ENCODE measurements at regions not wholly inside any gene's neighbourhood (a gene's known extent, or its start where the extent isn't known, plus 50 kb on each side); places are given as distances from the start of the nearest gene placed in this dataset.
"Not testable (repeated sequence)": the region's sequence is repeated elsewhere in the genome, so short reads cannot be mapped to it uniquely, and the experiment has no call there.

DNA sequence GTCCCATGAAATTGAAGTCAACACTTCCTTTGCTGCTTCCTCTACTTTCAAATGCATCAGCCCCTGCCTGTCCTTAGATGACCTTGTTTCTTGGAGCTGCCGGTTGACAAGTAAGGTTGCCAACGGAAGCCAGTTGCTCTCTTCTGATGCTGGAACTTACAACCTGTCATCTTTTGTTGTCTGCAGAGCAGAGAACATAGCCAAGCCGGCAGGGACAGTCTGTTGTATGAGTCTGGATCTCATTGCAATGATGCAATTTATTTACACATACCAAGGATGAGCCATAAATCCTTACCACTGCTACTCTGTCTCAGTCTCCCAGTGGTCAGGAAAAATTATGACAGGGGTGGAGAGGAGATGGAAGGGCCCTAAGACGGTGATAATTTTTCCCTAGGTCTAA, 151.4 kb downstream of the BLID start:
- TF ChIP-seq RAD21 (conservative IDR thresholded peaks at IDR 0.05) (no peak), POLR2AphosphoS5 (IDR thresholded peaks at IDR 0.05) (no peak), SMC3 (conservative IDR thresholded peaks at IDR 0.05; ENCODE audit: poor library complexity) (no peak), EP300 (conservative IDR thresholded peaks at IDR 0.05; ENCODE audit: poor library complexity, severe bottlenecking) (no peak), EZH2 (IDR thresholded peaks at IDR 0.05; ENCODE audit: borderline replicate concordance, insufficient read depth, low read length, poor library complexity, severe bottlenecking) (no peak), REST (IDR thresholded peaks at IDR 0.05; ENCODE audit: borderline replicate concordance) (no peak), MXI1 (conservative IDR thresholded peaks at IDR 0.05; ENCODE audit: poor library complexity, severe bottlenecking) (no peak), TAF1 (IDR thresholded peaks at IDR 0.05; ENCODE audit: low read depth) (no peak)
- TF ChIP-seq, protein P1, sequence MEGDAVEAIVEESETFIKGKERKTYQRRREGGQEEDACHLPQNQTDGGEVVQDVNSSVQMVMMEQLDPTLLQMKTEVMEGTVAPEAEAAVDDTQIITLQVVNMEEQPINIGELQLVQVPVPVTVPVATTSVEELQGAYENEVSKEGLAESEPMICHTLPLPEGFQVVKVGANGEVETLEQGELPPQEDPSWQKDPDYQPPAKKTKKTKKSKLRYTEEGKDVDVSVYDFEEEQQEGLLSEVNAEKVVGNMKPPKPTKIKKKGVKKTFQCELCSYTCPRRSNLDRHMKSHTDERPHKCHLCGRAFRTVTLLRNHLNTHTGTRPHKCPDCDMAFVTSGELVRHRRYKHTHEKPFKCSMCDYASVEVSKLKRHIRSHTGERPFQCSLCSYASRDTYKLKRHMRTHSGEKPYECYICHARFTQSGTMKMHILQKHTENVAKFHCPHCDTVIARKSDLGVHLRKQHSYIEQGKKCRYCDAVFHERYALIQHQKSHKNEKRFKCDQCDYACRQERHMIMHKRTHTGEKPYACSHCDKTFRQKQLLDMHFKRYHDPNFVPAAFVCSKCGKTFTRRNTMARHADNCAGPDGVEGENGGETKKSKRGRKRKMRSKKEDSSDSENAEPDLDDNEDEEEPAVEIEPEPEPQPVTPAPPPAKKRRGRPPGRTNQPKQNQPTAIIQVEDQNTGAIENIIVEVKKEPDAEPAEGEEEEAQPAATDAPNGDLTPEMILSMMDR (IDR thresholded peaks at IDR 0.05; ENCODE audit: poor library complexity, severe bottlenecking): no peak
- Histone ChIP-seq H3K9me2 (ENCODE audit: insufficient read depth, low read length) (no peaks in the 10 kb centered on the region), H3K79me2 (replicated peaks; ENCODE audit: insufficient read depth, low read length) (no peaks in the 10 kb centered on the region), H4K20me1 (ENCODE audit: insufficient read depth) (no peaks in the 10 kb centered on the region), H3K9me3 (ENCODE audit: low read length) (no peaks in the 10 kb centered on the region), H3K9ac (ENCODE audit: low read length) (no peak overlapping the region), H3K36me3 (ENCODE audit: insufficient read depth, low read length) (no peaks in the 10 kb centered on the region), H3K27ac (ENCODE audit: low read length) (no peak overlapping the region), H3K4me3 (ENCODE audit: low read length) (no peak overlapping the region), H2AFZ (ENCODE audit: low read depth, low read length) (no peak overlapping the region), H3K27me3 (ENCODE audit: insufficient read depth, low read depth, low read length) (no peaks in the 10 kb centered on the region), H3K4me2 (ENCODE audit: low read length) (no peak overlapping the region), H3F3A (ENCODE audit: insufficient read depth, low read length, poor library complexity, severe bottlenecking) (no peaks in the 10 kb centered on the region)

GRCh38 chr11:121963846-121964245, 152.2 kb downstream of the BLID start:
- H3K4me2 ChIP-seq (ENCODE audit: low read length); H3F3A ChIP-seq (ENCODE audit: insufficient read depth, low read length, poor library complexity, severe bottlenecking); H3K9me3 ChIP-seq (ENCODE audit: low read length); H4K20me1 ChIP-seq (ENCODE audit: insufficient read depth); H3K36me3 ChIP-seq (ENCODE audit: insufficient read depth, low read length); H3K79me2 ChIP-seq (replicated peaks; ENCODE audit: insufficient read depth, low read length); H3K27ac ChIP-seq (ENCODE audit: low read length); H3K9ac ChIP-seq (ENCODE audit: low read length); H3K27me3 ChIP-seq (ENCODE audit: insufficient read depth, low read depth, low read length); H2AFZ ChIP-seq (ENCODE audit: low read depth, low read length); H3K9me2 ChIP-seq (ENCODE audit: insufficient read depth, low read length); H3K4me3 ChIP-seq (ENCODE audit: low read length): not testable (repeated sequence)

DNA sequence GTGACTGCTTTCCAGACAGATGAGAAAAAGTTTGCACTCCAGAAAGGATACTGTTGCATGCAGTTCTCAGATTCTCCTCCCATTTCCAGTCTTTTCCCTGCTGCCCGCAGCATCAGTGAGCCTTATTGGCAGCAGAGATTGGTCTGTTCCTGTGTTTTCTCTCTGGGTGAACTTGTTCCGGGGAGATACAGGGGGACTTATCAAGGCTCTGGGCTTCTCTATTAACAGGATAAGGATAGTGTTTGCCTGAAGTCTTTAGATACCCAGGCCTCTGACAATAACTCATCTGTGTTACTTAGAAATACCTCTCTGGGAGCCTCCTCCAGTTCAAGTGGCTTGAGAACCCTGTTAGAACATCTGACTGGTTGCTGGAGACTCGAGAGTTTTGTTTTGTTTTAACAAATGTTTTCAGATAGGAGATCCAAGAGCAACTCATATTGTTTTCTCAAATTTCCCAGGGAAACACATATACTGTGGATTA, 154.7 kb downstream of the BLID start:
- H3K9me3 ChIP-seq (ENCODE audit: low read length): no peaks in the 10 kb centered on the region
- no peaks in the 10 kb centered on the region for H3K27me3 ChIP-seq (ENCODE audit: insufficient read depth, low read depth, low read length)
- TF ChIP-seq TAF1 (IDR thresholded peaks at IDR 0.05; ENCODE audit: low read depth): no peak
- TF ChIP-seq EP300 (conservative IDR thresholded peaks at IDR 0.05; ENCODE audit: poor library complexity, severe bottlenecking): no peak
- TF ChIP-seq RAD21 (conservative IDR thresholded peaks at IDR 0.05): no peak
- TF ChIP-seq POLR2AphosphoS5 (IDR thresholded peaks at IDR 0.05): no peak
- TF ChIP-seq SMC3 (conservative IDR thresholded peaks at IDR 0.05; ENCODE audit: poor library complexity): no peak
- no peak for TF ChIP-seq EZH2 (IDR thresholded peaks at IDR 0.05; ENCODE audit: borderline replicate concordance, insufficient read depth, low read length, poor library complexity, severe bottlenecking)
- TF ChIP-seq MXI1 (conservative IDR thresholded peaks at IDR 0.05; ENCODE audit: poor library complexity, severe bottlenecking): no peak
- H4K20me1 ChIP-seq (ENCODE audit: insufficient read depth): no peaks in the 10 kb centered on the region
- H3K9me2 ChIP-seq (ENCODE audit: insufficient read depth, low read length): no peaks in the 10 kb centered on the region
- H3K36me3 ChIP-seq (ENCODE audit: insufficient read depth, low read length): no peaks in the 10 kb centered on the region
- H3K9ac ChIP-seq (ENCODE audit: low read length): no peak overlapping the region
- no peak overlapping the region for H3K4me3 ChIP-seq (ENCODE audit: low read length)
- H3F3A ChIP-seq (ENCODE audit: insufficient read depth, low read length, poor library complexity, severe bottlenecking): no peaks in the 10 kb centered on the region
- no peaks in the 10 kb centered on the region for H3K79me2 ChIP-seq (replicated peaks; ENCODE audit: insufficient read depth, low read length)
- H3K27ac ChIP-seq (ENCODE audit: low read length): no peak overlapping the region
- H2AFZ ChIP-seq (ENCODE audit: low read depth, low read length): no peak overlapping the region
- no peak overlapping the region for H3K4me2 ChIP-seq (ENCODE audit: low read length)

Measured in neural cell (in vitro differentiated cells).